ENCODE measurements at regions not wholly inside any gene's neighbourhood (a gene's known extent, or its start where the extent isn't known, plus 50 kb on each side); places are given as distances from the start of the nearest gene placed in this dataset.

DNA sequence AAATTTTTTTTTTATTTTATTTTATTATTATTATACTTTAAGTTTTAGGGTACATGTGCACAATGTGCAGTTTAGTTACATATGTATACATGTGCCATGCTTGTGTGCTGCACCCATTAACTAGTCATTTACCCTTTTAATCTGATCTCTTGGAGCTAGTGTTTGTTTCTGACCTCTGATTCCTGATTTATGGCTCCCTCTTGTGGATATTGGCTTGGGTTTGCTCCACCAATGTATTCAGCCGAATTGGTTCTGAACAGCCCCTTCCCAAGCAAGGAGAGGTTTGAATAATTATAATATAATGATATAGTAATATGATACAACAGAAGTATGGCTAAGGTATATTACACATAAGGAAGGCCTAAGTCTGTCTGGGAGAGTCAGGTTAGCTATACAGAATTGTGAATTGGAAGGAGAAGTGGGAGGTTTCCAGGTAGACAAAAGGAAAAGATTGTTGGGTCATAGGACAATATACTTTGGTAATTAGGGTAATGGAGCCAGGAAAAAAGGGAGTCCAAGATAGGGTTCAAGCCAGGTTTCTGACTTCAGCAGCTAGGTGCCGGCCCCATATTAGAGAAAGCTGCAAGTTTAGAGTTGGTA lies 53.1 kb upstream of the HMCN1 start:
- peak; percentile 59 for DNase-seq

DNA sequence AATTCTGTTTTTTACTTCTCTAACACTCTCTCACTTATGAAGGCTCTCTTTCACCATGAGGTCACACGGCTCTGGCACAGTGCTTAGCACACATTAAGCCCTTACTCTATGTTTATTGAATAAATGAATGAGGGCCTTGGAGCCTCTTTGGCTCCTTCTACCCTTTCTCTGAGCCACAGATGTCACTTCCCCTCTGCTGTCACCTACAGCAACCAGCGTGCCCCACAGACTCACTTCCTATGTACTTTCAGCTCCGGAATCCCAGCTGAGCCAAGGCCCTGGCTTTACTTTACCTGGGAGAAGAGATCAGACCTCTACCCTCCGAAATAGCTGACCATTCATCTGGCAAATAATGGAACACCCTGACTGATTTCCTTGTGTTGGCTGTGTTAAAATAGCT lies 53.7 kb upstream of the HMCN1 start:
- no peak for DNase-seq

DNA sequence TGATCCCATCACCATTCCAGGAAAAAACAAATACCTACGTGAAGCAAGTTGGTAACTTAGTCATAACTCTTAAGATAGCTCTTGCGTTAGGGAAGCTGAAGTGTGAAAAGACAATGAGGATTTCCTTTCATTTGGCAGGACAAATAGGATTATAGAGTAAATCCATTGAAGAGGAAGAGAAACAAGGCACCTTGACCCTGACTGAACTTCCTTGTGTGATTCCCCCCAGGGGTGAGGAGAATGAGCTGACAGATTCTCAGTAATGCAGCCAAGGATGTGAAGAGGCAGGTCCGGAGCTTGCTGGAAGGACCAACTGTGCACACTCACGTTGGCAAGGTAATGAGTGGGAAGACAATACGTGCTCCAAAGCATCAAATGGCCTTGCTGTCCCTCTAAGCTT lies 55.0 kb upstream of the HMCN1 start:
- DNase-seq = no peak

DNA sequence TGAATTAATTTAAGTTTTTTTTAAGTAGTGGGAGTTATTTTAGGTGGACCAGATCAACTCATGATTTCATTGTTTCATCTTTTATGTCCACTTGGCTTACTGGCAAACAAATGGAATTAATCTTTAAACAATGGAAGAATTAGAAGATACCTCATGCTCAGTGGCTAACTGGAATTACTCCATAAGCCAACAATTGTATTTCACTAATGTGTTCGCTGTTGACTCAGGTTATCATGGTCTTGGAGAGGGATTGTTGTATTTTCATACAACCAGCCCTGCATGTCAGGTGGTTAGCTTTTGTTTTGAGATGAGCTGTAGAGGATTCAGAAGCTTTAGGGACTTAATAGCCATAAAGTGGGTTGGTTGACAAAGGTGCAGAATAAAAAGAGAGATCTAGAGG lies 57.2 kb upstream of the HMCN1 start:
- no peak for DNase-seq

DNA sequence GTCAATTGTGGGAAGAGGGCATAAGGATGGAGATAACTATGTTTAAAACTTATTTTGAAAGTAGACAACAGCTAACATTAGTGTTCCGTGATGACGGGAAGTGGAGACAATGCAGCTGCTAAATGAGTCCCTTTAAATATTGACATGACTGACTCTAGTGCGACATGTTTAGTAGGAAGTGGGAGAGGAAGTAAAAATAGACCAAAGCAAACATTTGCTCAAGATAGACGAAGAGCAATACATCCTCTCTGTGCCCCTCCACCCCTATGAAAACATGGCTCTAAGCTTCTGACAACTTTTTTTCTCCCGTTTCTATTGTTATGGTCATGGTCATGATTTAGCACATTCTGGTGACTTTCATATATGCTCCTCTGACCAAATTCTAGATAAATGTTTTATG lies 60.0 kb upstream of the HMCN1 start:
- DNase-seq = no peak

DNA sequence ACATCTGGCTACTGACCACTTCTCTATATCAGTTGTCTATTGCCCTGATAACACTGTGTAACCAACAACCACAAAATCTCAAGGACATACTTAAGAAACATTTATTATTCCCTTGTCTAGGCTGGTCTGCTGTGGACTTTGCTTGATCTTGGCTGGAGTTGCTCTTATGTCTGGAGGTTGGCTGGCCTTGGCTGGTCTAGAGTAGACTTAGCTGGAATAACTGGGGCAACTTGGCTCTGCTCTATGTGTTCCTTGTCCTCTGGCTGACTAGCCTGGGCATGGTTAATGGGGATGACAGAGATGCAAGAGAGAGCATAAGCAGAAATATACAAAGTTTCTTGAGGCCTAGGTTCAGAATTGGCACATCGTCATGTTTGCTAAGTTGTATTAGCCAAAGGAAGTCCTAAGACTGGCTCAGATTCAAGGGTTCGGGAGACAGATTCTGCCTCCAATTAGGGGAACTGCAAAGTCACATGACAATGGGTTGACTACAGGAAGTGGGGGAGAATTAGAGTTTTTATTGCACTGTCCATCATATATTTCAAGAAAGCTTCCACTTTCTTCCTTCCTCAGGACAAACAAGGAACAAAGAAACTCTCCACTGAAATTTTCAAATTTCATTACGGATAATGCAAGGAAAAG lies 61.4 kb upstream of the HMCN1 start:
- no peak for DNase-seq

DNA sequence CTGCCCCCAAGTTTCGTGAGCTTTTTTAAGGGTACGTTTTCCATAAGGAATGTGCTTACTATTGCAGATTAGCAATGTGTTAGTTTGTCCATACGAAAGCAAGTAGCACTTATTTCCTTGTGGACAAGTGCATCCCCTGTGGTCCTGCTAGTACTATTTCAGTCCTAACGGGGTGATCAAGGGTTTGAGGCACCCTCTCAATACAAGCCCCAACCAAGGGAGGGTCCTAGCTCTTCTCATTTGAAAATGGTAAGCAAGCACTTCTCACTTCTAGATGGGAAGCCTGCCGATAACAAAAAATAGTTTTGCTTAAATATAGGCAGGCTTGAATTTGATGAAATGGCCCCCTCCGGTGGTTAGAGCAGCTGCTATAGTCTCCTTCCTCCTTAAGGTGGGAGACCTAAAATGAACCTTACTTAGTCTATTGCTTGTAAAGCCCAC lies 64.0 kb upstream of the HMCN1 start:
- peak; percentile 61 for DNase-seq

DNA sequence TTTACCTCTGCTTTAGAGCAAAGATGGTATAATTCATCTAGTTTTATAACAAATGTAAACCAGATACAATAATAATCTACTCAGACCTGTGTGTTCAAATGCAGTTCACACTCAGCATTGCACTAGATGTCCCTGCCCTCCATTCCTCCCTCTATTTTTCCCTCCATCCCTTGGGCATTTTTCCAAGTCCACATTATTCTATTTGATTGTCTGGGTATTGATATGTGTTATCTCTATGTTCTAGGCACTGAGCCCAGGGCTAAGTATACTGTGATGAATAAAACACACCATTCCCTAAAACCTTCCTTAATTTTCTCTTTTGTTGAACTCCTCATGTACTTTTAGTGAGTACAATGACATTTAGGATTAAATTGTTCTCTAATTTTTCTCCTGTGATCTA lies 66.2 kb upstream of the HMCN1 start:
- no peak for DNase-seq

DNA sequence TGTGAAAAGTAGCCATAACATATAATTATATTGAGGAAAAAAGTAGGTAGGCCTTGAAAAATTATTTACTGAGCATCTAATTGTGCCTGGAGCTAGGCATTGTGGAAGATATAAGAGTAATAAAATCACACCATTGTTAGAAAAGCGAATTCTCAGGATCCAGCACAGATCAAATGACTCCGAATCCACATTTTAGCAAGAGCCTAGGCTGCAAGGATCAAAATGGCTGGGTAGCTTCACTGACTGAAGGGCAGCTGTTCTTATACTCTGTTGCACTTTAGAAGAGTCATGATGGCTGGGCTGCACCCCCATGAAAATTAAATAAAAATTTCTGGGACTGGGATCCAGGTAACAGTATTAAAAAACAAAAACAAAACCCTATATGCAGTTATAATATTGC lies 67.6 kb upstream of the HMCN1 start:
- DNase-seq = no peak

DNA sequence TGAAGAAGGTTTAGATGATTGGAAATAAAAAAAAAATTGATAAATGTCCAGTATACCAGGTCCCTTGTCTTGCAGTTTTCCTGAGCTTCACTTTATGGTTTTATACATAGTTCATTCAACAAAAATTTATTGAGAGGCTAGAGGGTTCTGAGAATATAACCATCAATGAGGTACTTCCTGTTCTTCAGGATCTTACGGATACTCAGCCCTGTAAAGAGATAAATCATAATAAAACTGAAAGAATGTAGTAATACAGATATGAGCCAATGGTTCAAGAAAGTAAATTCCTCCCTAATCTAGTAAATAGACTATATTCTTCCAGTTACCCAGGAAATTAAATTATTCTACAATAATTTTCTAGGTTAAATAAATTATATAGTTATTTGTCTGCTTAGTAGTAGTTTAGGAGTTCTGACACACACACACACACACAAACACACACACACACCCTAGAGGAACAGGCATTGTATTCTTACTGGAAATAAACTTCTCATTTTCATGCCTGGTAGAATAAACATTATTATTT lies 70.4 kb upstream of the HMCN1 start:
- DNase-seq = no peak

DNA sequence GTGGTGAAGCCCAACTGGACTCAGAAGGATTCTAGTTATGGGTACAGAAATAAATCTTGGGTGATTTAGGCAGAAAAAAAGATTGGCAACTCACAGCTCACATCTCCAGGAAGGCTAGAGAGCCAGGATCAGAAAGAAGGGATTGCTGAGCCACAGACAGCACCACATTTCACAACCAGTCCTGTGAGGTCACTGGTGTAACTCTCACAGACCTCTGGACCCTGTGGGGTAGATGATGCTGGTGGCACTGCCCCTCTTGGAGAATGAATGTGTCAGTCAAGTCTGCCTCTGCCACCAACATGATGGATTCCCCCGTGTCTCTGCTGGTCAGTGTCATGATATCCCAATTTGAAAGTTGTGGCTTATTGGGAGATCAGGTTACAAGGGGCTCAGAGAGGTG lies 70.9 kb upstream of the HMCN1 start:
- DNase-seq = no peak

DNA sequence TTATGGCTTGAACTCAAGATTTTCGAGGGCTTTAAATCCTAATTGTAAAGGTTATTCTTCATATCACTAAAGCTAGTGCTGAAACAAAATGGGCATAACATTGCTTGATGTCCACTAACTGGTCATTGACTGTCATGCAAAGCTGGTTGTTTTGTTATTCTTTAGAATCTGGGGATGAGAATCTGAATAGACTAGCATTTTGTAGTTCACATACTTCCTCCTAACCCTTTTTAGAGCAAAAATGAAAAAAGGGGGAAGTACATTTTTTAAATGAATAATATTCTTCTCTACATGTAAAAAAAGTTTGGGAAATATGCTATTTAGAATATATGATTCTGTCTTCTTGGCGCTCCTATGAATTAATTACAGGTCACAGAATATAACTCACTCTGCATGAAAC lies 72.2 kb upstream of the HMCN1 start:
- no peak for DNase-seq

DNA sequence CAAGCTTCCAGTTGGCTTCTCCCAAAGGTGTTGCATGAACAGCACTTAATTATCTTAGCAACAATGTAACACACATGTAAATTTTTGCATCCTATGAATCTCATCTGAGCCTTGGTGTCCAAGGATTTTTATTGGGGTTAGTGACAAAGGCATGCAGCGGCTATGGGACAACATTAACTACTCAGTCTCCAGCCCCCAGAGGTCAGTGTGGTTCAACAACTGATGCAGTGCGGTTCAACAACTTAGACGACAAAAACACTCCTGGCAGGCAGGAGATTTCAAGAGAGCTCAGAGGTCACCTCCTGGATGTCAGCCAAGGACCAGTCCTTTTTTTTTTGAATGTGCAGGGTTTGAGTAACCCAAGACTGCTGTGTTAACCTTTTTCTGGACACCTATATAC lies 77.5 kb upstream of the HMCN1 start:
- no peak for DNase-seq

DNA sequence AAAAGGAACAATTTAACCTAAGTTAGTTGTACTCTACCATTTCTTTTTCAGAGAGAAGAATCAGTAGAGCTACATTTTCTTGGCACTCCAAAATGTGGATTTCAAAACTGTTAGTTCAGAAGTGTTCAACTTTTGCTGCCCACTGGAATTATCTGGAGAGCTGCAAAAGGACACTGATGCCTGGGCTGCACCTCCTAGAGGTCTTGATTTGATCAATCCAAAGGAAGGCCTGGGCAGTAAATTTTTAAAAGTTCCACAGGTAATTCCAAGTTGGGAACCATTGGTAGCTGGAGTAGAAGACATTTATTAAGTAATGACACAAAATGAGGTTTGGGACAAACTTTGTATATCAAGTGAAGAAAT lies 79.3 kb upstream of the HMCN1 start:
- no peak for DNase-seq

DNA sequence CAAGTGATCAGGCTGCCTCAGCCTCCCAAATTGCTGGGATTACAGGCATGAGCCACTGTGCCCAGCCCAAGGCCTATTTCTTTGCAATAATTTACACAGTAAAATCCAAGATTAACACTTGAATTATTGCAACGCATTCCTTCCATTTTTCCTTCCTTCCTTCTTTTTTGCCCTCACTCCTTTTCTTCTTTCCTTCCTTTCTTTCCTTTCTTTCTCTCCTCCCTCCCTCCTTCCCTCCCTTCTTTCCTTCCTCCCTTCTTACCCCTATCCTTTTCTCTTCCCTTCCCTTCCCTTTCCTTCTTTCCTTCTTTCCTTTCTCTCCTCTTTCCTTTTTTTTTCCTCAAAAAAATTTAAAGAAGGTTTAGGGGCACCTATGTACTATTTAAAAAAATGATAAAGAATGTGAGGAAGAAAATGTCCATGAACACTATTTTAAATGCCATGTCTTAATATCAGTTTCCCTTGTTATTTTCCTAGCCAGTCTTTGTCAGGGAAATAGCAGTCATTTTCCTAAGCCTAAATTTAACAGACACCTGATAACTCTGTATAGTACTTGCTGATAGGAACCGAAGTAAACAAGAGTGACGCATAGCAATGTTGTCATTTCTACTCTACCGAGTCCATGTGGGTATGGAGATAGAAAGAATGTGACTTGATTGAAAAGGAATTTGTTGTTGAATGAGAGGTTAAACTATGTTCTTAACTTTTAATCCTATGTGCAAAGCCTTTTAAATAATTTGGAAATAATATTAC lies 79.8 kb upstream of the HMCN1 start:
- DNase-seq = no peak

DNA sequence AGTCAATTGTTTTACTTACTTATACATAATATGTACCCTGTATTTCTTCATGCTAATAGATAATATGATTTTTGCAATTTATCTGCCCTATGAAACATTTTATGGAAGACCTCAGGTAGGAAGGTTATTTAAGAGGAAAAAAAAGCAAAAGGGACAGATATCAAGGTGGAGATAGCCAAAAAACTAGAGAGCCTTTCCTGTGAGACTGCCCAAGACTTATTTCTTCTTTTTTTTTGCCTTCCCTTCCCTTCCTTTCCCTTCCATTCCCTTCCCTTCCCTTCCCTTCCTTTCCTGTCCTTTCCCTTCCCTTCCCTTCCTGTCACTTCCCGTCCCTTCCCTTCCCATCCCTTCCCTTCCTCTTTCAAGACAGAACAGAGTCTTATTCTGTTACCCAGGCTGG lies 80.6 kb upstream of the HMCN1 start:
- no peak for DNase-seq

DNA sequence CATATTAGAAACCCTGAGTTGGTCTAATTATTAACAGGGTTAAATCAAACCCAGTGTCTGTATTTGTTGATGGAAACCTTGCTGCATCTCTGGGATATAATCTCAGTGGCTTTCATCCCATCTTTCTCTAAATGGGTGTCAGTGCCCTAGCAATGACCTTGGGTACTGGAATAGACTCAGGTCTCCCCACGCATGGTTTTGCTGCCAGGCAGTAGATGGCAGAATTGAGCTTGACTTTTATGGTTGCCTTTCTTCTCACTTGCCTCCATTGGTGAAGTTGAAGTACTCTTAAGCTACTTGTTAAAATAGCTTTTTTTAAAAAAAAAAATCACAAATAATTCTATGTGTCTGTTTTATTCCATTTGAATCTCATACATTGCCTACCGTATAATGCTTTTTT lies 81.8 kb upstream of the HMCN1 start:
- DNase-seq = no peak

DNA sequence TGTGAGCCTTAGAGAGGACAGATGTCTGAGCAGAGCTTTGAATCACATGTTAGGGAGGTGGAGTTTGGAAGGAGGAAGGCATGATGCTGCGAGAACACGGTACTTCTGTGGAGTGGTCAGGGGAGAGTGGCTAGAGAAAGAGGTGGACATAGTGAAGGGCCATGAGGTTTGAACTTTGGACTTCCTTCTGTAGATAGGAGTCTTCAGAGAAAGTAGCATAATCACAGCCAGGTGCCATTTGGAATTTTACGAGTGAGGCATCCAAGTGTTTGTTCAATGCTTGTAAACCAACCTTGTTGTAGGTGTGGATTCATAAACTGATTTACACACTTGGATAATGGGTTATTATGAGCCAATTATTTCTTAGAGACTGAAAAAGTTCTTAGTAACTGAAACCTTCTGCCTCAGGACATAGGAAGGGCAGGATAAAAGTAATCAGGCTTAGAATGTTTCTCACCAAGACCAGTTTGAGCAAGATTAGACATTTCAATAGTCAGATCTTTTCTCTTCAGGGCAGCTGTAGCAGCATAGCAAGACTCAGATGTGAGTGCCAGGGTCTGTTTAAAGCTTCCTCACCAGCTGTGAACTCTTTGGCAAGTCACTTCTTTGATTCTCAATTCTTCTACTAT lies 83.5 kb upstream of the HMCN1 start:
- DNase-seq = no peak

DNA sequence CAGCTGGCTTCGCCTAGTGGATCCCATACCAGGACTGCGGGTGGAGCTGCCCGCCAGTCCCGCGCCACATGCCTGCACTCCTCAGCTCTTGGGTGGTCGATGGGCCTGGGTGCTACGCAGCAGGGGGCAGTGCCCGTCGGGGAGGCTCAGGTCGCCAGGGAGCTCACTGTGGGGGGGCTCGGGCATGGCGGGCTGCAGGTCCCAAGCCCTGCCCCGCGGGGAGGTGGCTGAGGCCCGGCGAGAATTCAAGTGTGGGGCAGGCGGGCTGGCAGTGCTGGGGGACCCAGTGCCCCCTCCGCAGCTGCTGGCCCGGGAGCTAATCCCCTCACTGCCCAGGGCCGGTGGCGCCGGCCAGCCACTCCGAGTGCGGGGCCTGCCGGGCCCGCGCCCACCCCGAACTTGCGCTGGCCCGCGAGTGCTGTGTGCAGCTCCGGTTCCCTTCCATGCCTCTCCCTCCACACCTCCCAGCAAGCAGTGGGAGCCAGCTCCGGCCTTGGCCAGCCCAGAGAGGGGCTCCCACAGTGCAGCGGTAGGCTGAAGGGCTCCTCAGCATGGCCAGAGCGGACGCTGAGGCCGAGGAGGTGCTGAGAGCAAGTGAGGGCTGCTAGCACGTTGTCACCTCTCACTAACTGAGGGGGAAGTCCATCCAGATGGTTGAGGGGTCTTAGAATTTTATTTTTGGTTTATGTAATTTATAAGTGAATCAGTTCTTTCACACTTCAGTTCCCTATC lies 85.2 kb upstream of the HMCN1 start:
- no peak for DNase-seq

DNA sequence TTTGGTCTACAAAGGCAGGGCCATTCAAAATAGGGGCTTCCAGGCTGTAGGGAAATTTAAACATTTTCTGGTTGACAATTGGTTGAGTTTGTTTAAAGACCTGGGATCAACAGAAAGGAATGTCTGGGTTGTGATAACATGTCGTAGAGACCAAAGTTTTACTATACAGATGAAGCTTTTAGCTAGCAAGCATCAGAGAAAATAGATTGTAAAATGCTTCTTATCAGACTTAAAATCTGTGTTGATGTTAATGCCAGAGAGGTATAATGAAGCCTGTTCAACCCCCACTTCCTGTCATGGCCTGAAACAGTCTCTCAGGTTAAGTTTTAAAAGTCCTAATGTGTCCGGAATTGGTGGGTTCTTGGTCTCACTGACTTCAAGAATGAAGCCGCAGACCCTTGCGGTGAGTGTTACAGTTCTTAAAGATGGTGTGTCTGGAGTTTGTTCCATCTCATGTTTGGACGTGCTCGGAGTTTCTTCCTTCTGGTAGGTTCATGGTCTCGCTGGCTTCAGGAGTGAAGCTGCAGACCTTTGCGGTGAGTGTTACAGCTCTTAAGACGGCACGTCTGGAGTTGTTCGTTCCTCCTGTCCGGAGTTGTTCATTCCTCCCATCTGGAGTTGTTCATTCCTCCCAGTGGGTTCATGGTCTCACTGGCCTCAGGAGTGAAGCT lies 86.5 kb upstream of the HMCN1 start:
- peak; percentile 68 for DNase-seq

DNA sequence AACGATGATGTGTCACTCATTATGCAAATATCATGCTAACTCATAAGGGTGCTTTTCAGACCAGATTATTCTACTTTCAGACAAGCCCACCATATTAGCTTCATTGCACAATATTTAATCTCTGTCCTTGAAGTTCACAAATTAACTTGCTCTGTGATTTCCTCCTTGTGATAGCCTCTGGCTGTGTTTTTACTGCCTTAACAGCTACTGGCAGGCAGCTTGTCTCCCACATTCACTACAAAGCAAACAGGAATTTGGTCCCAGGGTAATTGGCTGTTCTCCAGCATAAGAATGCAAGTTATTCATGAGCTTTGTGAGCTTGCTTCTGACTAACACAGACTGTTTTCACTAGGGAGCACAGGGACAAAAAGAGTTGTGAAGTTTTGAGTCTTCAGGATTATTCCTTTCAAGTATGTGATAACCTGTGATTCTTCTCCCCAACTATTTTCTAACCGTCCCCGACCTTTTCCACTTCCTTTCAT lies 87.9 kb upstream of the HMCN1 start:
- peak; percentile 95 for DNase-seq

DNA sequence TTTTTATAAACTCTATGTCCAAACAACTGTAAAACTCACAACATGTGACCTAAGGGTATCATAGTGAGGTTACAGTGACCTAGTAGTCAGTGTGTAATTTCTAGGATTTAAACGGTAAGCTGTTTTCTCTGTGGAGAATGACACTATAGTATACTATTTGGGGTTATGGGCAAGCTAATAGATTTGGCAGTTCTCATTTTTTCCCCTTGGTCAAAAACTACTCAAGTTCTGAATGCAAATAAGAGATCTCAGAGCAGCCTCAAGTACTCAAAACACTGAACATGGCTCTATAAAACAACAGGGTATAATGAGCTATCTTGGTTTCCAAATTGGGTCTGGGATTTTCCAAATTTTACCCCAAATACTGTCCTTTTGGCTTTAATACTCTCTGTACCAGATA lies 88.5 kb upstream of the HMCN1 start:
- no peak for DNase-seq

Data from islet precursor cell (in vitro differentiated cells).